ENCODE measurements at regions not wholly inside any gene's neighbourhood (a gene's known extent, or its start where the extent isn't known, plus 50 kb on each side); places are given as distances from the start of the nearest gene placed in this dataset.

DNA sequence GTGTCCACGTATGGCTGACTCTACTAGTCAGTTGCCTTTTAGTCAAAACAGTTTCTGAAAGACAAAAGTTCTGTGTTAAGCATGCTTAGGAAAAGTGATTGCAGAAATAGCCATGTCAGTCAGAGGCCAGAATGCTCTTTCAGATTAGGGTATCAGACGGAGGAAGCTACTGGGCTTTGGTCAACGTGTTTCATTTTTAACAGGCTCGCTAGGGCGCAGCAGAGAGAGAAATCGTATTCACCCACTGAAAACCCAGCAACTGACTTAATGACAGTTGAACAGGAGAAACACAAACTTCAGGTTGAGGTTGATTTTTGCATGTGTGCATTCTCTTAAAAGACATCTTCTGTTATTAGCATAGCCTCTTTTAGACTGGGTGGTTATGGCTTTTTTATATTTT is 322.6 kb upstream of the KIAA1217 start:
- Histone ChIP-seq H3K9me3 (no peaks in the 10 kb centered on the region), H3K27me3 (replicated peaks; ENCODE audit: insufficient read depth) (no peaks in the 10 kb centered on the region), H3K4me3 (no peak overlapping the region), H3K4me1 (replicated peaks) (no peaks in the 10 kb centered on the region), H3K36me3 (no peaks in the 10 kb centered on the region), H3K27ac (no peak overlapping the region)
- no peak for DNase-seq (ENCODE audit: low spot score)
- TF ChIP-seq, protein P1, sequence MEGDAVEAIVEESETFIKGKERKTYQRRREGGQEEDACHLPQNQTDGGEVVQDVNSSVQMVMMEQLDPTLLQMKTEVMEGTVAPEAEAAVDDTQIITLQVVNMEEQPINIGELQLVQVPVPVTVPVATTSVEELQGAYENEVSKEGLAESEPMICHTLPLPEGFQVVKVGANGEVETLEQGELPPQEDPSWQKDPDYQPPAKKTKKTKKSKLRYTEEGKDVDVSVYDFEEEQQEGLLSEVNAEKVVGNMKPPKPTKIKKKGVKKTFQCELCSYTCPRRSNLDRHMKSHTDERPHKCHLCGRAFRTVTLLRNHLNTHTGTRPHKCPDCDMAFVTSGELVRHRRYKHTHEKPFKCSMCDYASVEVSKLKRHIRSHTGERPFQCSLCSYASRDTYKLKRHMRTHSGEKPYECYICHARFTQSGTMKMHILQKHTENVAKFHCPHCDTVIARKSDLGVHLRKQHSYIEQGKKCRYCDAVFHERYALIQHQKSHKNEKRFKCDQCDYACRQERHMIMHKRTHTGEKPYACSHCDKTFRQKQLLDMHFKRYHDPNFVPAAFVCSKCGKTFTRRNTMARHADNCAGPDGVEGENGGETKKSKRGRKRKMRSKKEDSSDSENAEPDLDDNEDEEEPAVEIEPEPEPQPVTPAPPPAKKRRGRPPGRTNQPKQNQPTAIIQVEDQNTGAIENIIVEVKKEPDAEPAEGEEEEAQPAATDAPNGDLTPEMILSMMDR (IDR thresholded peaks at IDR 0.05), result no peak
- TF ChIP-seq POLR2A (IDR thresholded peaks at IDR 0.05) (no peak), POLR2AphosphoS5 (IDR thresholded peaks at IDR 0.05) (no peak)
- WGBS, result 55% methylated on average over 6 of the region's 6 CpGs
- intact Hi-C loops (cut with DNase I), result no loop called here

DNA sequence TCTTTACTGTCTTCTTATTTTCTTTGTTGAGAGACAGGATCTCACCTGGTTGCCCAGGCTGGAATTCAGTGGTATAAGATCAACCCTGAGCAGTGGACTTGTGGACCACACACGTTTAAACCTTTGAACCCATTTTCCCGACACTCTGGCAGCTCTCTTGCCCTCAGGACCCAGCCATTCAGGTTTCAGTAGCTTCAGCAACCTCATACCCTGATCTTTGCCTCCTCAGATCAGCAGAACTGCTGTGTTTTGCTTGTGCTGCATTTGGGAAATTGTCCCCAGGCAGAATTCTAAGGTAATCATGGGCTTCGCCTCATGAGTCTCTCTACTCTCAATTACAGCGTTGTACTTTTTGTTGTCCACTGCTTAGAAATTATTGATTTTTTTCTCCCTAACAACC is 317.6 kb upstream of the KIAA1217 start:
- Histone ChIP-seq H3K4me3 (no peak overlapping the region), H3K27me3 (replicated peaks; ENCODE audit: insufficient read depth) (no peaks in the 10 kb centered on the region), H3K27ac (no peak overlapping the region), H3K4me1 (replicated peaks) (no peaks in the 10 kb centered on the region), H3K9me3 (no peaks in the 10 kb centered on the region), H3K36me3 (no peaks in the 10 kb centered on the region)
- WGBS, result 93% methylated on average over 4 of the region's 4 CpGs
- no peak for DNase-seq (ENCODE audit: low spot score)
- intact Hi-C loops (cut with DNase I), result no loop called here
- TF ChIP-seq, protein P1 (IDR thresholded peaks at IDR 0.05), result no peak
- TF ChIP-seq POLR2A (IDR thresholded peaks at IDR 0.05) (no peak), POLR2AphosphoS5 (IDR thresholded peaks at IDR 0.05) (no peak)

DNA sequence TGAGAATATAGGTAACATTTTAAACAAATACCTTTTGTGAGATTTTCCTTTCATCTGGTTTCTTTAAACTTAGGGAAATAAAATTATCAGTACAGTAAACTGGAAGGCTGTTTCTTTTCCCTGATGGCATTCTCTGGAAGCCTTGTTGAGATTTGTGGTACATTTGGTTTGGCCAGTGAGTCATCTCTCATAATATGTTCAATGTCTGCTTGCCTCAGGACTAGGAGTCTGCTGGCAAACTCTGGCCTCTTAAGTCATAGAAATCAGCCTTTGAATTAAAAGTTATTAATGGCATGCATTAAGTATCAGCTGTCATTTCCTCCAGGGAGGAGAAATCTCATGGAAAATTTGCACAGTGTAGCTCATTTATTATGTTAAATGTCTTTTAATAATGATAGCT is 316.6 kb upstream of the KIAA1217 start:
- intact Hi-C loops (cut with DNase I), result no loop called here
- no peaks in the 10 kb centered on the region for H3K36me3 ChIP-seq
- H3K27me3 ChIP-seq (replicated peaks; ENCODE audit: insufficient read depth), result no peaks in the 10 kb centered on the region
- H3K9me3 ChIP-seq, result no peaks in the 10 kb centered on the region
- H3K4me3 ChIP-seq, result no peak overlapping the region
- TF ChIP-seq POLR2AphosphoS5 (IDR thresholded peaks at IDR 0.05) (no peak), POLR2A (IDR thresholded peaks at IDR 0.05) (no peak)
- TF ChIP-seq, protein P1 (IDR thresholded peaks at IDR 0.05), result no peak
- H3K27ac ChIP-seq, result no peak overlapping the region
- no peak for DNase-seq (ENCODE audit: low spot score)
- H3K4me1 ChIP-seq (replicated peaks), result no peaks in the 10 kb centered on the region

DNA sequence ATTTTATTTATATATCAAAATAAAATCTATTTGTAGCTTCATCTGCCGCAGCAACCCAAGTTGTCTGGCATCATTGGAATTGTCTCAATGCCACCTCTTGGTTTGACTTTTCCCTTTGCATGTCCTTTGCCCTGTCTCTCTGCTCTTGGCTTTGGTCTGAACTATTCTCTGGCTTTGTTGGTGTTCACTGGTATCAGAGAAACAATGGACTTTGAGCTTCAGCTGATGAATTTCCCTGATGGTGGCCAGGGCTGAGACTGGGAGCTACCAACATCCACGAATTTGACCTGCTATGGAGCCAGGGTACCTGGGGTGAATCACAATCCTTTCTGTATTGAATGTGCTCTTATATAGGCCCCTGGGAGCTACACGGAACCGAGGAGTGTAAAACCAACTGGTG is 311.7 kb upstream of the KIAA1217 start:
- Histone ChIP-seq H3K27ac (no peak overlapping the region), H3K36me3 (no peaks in the 10 kb centered on the region), H3K27me3 (replicated peaks; ENCODE audit: insufficient read depth) (no peaks in the 10 kb centered on the region), H3K9me3 (no peaks in the 10 kb centered on the region), H3K4me3 (no peak overlapping the region), H3K4me1 (replicated peaks) (no peaks in the 10 kb centered on the region)
- intact Hi-C loops (cut with DNase I), result no loop called here
- no peak for DNase-seq (ENCODE audit: low spot score)
- TF ChIP-seq POLR2A (IDR thresholded peaks at IDR 0.05) (no peak), POLR2AphosphoS5 (IDR thresholded peaks at IDR 0.05) (no peak)
- TF ChIP-seq, protein P1 (IDR thresholded peaks at IDR 0.05), result no peak
- 87% methylated on average over 4 of the region's 4 CpGs for WGBS

DNA sequence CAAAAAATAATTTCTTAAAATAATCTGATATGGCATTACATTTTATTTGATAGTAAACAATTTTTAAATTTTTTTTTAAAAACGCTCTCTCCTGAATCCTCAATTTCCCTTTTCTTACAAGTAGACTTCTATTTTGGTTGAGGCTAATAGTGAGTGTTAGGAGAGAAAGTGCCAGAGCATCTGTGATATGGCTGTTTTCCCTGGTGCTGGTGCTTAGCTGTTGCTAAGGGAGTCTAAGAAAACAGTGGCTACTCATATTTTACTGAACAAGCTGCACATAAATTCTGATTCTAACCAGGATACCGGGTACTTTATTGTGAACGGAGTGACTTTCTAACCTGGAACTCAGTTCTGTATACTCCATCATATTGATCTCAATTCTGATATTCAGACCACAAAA is 311.1 kb upstream of the KIAA1217 start:
- no peaks in the 10 kb centered on the region for H3K27me3 ChIP-seq (replicated peaks; ENCODE audit: insufficient read depth)
- no peak overlapping the region for H3K27ac ChIP-seq
- intact Hi-C loops (cut with DNase I), result no loop called here
- no peaks in the 10 kb centered on the region for H3K4me1 ChIP-seq (replicated peaks)
- WGBS, result 70% methylated on average over 3 of the region's 3 CpGs
- H3K9me3 ChIP-seq, result no peaks in the 10 kb centered on the region
- no peak for DNase-seq (ENCODE audit: low spot score)
- TF ChIP-seq, protein P1 (IDR thresholded peaks at IDR 0.05), result no peak
- TF ChIP-seq POLR2A (IDR thresholded peaks at IDR 0.05) (no peak), POLR2AphosphoS5 (IDR thresholded peaks at IDR 0.05) (no peak)
- no peak overlapping the region for H3K4me3 ChIP-seq
- H3K36me3 ChIP-seq, result no peaks in the 10 kb centered on the region

Measured in prostate gland (tissue), 2 donors.